ENCODE measurements at regions not wholly inside any gene's neighbourhood (a gene's known extent, or its start where the extent isn't known, plus 50 kb on each side); places are given as distances from the start of the nearest gene placed in this dataset.

- no peak for DNase-seq (ENCODE audit: low read depth, low spot score)
- no peaks in the 10 kb centered on the region for H3K27me3 ChIP-seq (ENCODE audit: control insufficient read depth, insufficient read depth, low read length)
- no peaks in the 10 kb centered on the region for H3K9me3 ChIP-seq (ENCODE audit: control insufficient read depth, insufficient read depth, low read length)
- no peak for TF ChIP-seq CTCF (IDR thresholded peaks at IDR 0.05; ENCODE audit: low read depth, low read length)
- ChIA-PET CTCF (no interaction called here), POLR2A (no interaction called here)
- no peak overlapping the region for H3K4me3 ChIP-seq (ENCODE audit: low read depth, low read length)
- no peak overlapping the region for H3K27ac ChIP-seq (ENCODE audit: low read depth, low read length)
Measured at GRCh38 chr3:64895106-64895990, 207.5 kb upstream of the ADAMTS9 start.

- no peak for TF ChIP-seq CTCF (IDR thresholded peaks at IDR 0.05; ENCODE audit: low read depth, low read length)
- CTCF ChIA-PET: no interaction called here
- H3K27ac ChIP-seq (ENCODE audit: low read depth, low read length): no peak overlapping the region
- no peak for DNase-seq (ENCODE audit: low read depth, low spot score)
- no peaks in the 10 kb centered on the region for H3K9me3 ChIP-seq (ENCODE audit: control insufficient read depth, insufficient read depth, low read length)
- POLR2A ChIA-PET: no interaction called here
- no peak overlapping the region for H3K4me3 ChIP-seq (ENCODE audit: low read depth, low read length)
- no peaks in the 10 kb centered on the region for H3K27me3 ChIP-seq (ENCODE audit: control insufficient read depth, insufficient read depth, low read length)
Measured at GRCh38 chr3:64894006-64894405, 206.2 kb upstream of the ADAMTS9 start.

DNA sequence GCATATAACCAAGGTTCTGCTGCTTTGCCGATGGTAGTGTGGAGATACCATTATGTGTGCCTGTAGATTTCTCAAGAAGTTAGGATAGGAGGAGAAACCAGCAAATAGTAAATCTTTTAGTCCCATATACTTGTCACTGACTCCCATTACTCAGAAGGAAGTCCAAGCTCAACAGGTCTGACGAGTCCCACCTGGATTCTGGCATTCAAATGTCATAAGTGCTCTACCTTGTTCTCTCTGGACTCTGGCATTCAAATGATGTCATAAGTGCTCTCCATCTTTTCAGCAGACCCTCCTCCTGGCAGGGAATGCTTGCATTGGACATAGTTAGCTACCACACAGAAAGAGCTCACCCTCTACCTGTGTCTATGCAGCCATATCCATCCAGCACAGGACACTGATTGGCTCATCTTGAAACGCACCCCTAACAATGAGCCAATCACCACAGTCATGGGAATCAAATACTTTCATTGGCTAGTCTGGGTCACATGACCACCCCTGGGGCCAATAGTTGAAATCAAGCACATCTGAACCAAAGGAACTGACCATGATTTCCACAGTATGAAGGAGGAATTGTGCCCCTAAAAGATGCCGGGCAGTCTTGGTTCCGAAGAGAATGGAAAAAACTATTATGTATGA, 205.0 kb upstream of the ADAMTS9 start:
- no peaks in the 10 kb centered on the region for H3K27me3 ChIP-seq (ENCODE audit: control insufficient read depth, insufficient read depth, low read length)
- ChIA-PET CTCF (no interaction called here), POLR2A (no interaction called here)
- no peak overlapping the region for H3K4me3 ChIP-seq (ENCODE audit: low read depth, low read length)
- H3K27ac ChIP-seq (ENCODE audit: low read depth, low read length): no peak overlapping the region
- H3K9me3 ChIP-seq (ENCODE audit: control insufficient read depth, insufficient read depth, low read length): no peaks in the 10 kb centered on the region
- no peak for DNase-seq (ENCODE audit: low read depth, low spot score)
- no peak for TF ChIP-seq CTCF (IDR thresholded peaks at IDR 0.05; ENCODE audit: low read depth, low read length)

DNA sequence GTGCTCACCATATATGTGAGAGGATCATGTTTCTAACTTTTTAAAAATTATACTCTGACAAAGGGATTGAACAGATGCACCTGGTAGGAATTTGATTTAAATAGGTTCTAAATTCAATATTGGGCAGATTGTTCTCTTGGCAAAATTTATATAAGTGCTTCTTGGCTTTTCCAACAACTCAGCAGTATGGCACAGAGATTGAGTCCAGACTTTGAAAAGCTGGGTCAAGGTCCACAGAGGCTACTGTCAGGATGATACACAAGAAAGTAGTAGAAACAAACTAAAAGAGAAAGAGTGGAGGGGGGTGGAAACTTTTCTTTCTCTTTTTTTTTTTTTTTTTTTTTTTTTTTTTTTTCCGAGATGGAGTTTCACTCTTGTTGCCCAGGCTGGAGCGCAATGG, 203.2 kb upstream of the ADAMTS9 start:
- no peak for DNase-seq (ENCODE audit: low read depth, low spot score)
- H3K27ac ChIP-seq (ENCODE audit: low read depth, low read length): no peak overlapping the region
- no peak for TF ChIP-seq CTCF (IDR thresholded peaks at IDR 0.05; ENCODE audit: low read depth, low read length)
- H3K27me3 ChIP-seq (ENCODE audit: control insufficient read depth, insufficient read depth, low read length): no peaks in the 10 kb centered on the region
- ChIA-PET POLR2A (no interaction called here), CTCF (no interaction called here)
- no peaks in the 10 kb centered on the region for H3K9me3 ChIP-seq (ENCODE audit: control insufficient read depth, insufficient read depth, low read length)
- H3K4me3 ChIP-seq (ENCODE audit: low read depth, low read length): no peak overlapping the region

DNA sequence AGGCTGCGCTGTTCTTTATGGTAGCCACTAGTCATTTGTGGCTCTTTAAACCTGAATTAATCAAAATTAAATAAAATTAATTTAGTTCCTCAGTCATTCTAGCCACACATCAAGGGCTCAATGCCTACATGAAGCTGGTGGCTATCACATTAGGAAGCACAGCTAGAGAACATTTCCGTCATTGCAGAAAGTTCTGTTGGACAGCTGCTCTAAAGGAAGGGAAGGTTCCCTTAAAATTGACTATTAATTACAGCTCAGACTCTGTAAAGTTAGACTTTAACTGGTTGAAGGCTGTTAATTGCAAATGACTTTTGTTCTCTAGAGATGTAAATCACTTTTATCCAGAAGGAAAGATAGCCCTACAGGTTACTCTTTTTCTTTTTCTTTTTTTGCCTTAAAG, 202.7 kb upstream of the ADAMTS9 start:
- H3K4me3 ChIP-seq (ENCODE audit: low read depth, low read length): no peak overlapping the region
- ChIA-PET POLR2A (no interaction called here), CTCF (no interaction called here)
- H3K27ac ChIP-seq (ENCODE audit: low read depth, low read length): no peak overlapping the region
- no peak for DNase-seq (ENCODE audit: low read depth, low spot score)
- TF ChIP-seq CTCF (IDR thresholded peaks at IDR 0.05; ENCODE audit: low read depth, low read length): no peak
- H3K27me3 ChIP-seq (ENCODE audit: control insufficient read depth, insufficient read depth, low read length): no peaks in the 10 kb centered on the region
- H3K9me3 ChIP-seq (ENCODE audit: control insufficient read depth, insufficient read depth, low read length): no peaks in the 10 kb centered on the region
